Cerebellar nuclear complex (tissue), 1 donor: ENCODE measurements at regions not wholly inside any gene's neighbourhood (a gene's known extent, or its start where the extent isn't known, plus 50 kb on each side); places are given as distances from the start of the nearest gene placed in this dataset.
"Not testable (repeated sequence)": the region's sequence is repeated elsewhere in the genome, so short reads cannot be mapped to it uniquely, and the experiment has no call there.

ENCODE experiments used
- DNase-seq, 2 experiments: peaks; one replicate each; lab custom pipeline; 2025; lab: John Stamatoyannopoulos, UW

GRCh38 chr17:15860774-15861173 is 84.2 kb upstream of the ADORA2B start:
- not testable (repeated sequence) for DNase-seq

GRCh38 chr17:15864061-15864460 is 80.9 kb upstream of the ADORA2B start:
- DNase-seq, result not testable (repeated sequence)

- DNase-seq, result not testable (repeated sequence)
Observed at GRCh38 chr17:15864472-15864871, 80.5 kb upstream of the ADORA2B start.

- not testable (repeated sequence) for DNase-seq
Observed at GRCh38 chr17:15866015-15866414, 78.9 kb upstream of the ADORA2B start.

- DNase-seq, result not testable (repeated sequence)
Observed at GRCh38 chr17:15867331-15867730, 77.6 kb upstream of the ADORA2B start.

- DNase-seq, result not testable (repeated sequence)
Observed at GRCh38 chr17:15869868-15870267, 75.1 kb upstream of the ADORA2B start.

GRCh38 chr17:15872677-15873076 is 72.3 kb upstream of the ADORA2B start:
- not testable (repeated sequence) for DNase-seq

GRCh38 chr17:15877882-15878500 is 66.9 kb upstream of the ADORA2B start:
- not testable (repeated sequence) for DNase-seq

- no peak for DNase-seq
Observed at GRCh38 chr17:15882058-15882720, 62.7 kb upstream of the ADORA2B start.

- no peak for DNase-seq
Observed at GRCh38 chr17:15882777-15883176, 62.2 kb upstream of the ADORA2B start.

- DNase-seq, result no peak
Observed at GRCh38 chr17:15883617-15884111, 61.3 kb upstream of the ADORA2B start.

- DNase-seq, result no peak
Observed at GRCh38 chr17:15884731-15885130, 60.2 kb upstream of the ADORA2B start.

GRCh38 chr17:15885770-15886169 is 59.2 kb upstream of the ADORA2B start:
- DNase-seq, result no peak

GRCh38 chr17:15886221-15886620 is 58.7 kb upstream of the ADORA2B start:
- no peak for DNase-seq

GRCh38 chr17:15886804-15887203 is 58.1 kb upstream of the ADORA2B start:
- no peak for DNase-seq

GRCh38 chr17:15888436-15888835 is 56.5 kb upstream of the ADORA2B start:
- DNase-seq, result no peak

GRCh38 chr17:15890279-15890892 is 54.5 kb upstream of the ADORA2B start:
- DNase-seq, result no peak

GRCh38 chr17:15891318-15891717 is 53.6 kb upstream of the ADORA2B start:
- DNase-seq, result no peak

- no peak for DNase-seq
Observed at GRCh38 chr17:15892244-15892643, 52.7 kb upstream of the ADORA2B start.

- no peak for DNase-seq
Observed at GRCh38 chr17:15892731-15893657, 51.9 kb upstream of the ADORA2B start.

GRCh38 chr17:15893658-15894024 is 51.3 kb upstream of the ADORA2B start:
- DNase-seq, result no peak

GRCh38 chr17:15894258-15894657 is 50.7 kb upstream of the ADORA2B start:
- DNase-seq, result no peak
